GM23338 (cell line): ENCODE measurements at regions not wholly inside any gene's neighbourhood (a gene's known extent, or its start where the extent isn't known, plus 50 kb on each side); places are given as distances from the start of the nearest gene placed in this dataset.

Experiments
- ATAC-seq: fragments of 200-7000 bp; cut with Tn5 transposase; 3 replicates; pipeline ENCODE4 v1.9.1; 2020
- DNase-seq: peaks from one replicate; pipeline ENCODE4 v3.0.0-alpha.2; 2015; ENCODE audit warnings: low spot score
- H2AFZ ChIP-seq: fragments of 200-600 bp; sonication (generic); 2 replicates; pipeline ENCODE4 v1.8.0; 2016; ENCODE audit warnings: antibody characterized with exemption, mild to moderate bottlenecking, moderate library complexity
- H3F3A ChIP-seq: fragments of 200-600 bp; sonication (generic); replicated peaks from 2 replicates; pipeline ENCODE4 v1.8.0; 2017; ENCODE audit warnings: antibody characterized with exemption, mixed run types, low read depth
- H3K27ac ChIP-seq: fragments of 200-600 bp; sonication (generic); 2 replicates; pipeline ENCODE4 v1.6.1; 2016; ENCODE audit warnings: low read depth
- H3K27me3 ChIP-seq: fragments of 200-600 bp; sonication (generic); 2 replicates; pipeline ENCODE4 v1.8.0; 2016; ENCODE audit warnings: mild to moderate bottlenecking, mixed run types, moderate library complexity; ENCODE audit not compliant: insufficient read depth
- H3K36me3 ChIP-seq: fragments of 200-600 bp; sonication (generic); 2 replicates; pipeline ENCODE4 v1.8.0; 2016; ENCODE audit warnings: mild to moderate bottlenecking; ENCODE audit not compliant: insufficient read depth
- H3K4me1 ChIP-seq: fragments of 200-600 bp; sonication (generic); 2 replicates; pipeline ENCODE4 v1.8.0; 2016; ENCODE audit warnings: mild to moderate bottlenecking, moderate library complexity; ENCODE audit not compliant: insufficient read depth
- H3K4me2 ChIP-seq: fragments of 200-600 bp; sonication (generic); 2 replicates; pipeline ENCODE4 v1.7.1; 2017; ENCODE audit warnings: mixed run types
- H3K4me3 ChIP-seq: fragments of 200-600 bp; sonication (generic); 2 replicates; pipeline ENCODE4 v1.6.1; 2016; ENCODE audit warnings: mixed run types
- H3K79me2 ChIP-seq: fragments of 200-600 bp; sonication (generic); replicated peaks from 2 replicates; pipeline ENCODE4 v1.8.0; 2017; ENCODE audit warnings: mild to moderate bottlenecking; ENCODE audit not compliant: insufficient read depth
- H3K9me2 ChIP-seq: fragments of 200-600 bp; sonication (generic); 2 replicates; pipeline ENCODE4 v1.8.0; 2017; ENCODE audit not compliant: insufficient read depth
- H4K20me1 ChIP-seq: fragments of 200-600 bp; sonication (generic); replicated peaks from 2 replicates; pipeline ENCODE4 v1.8.0; 2017; ENCODE audit warnings: mild to moderate bottlenecking; ENCODE audit not compliant: insufficient read depth
- H3K27ac Mint-ChIP-seq: 2 replicates; pipeline ENCODE4 v1.8.0; 2020; ENCODE audit warnings: inconsistent platforms, mild to moderate bottlenecking, moderate library complexity, mixed read lengths
- H3K27me3 Mint-ChIP-seq: 3 replicates; pipeline ENCODE4 v1.8.0; 2022; ENCODE audit warnings: low read depth, mild to moderate bottlenecking, moderate library complexity, mixed read lengths, inconsistent platforms; ENCODE audit not compliant: insufficient read depth, poor library complexity
- H3K36me3 Mint-ChIP-seq: 3 replicates; pipeline ENCODE4 v1.8.0; 2021; ENCODE audit warnings: low read depth, mild to moderate bottlenecking, inconsistent platforms, moderate library complexity, mixed read lengths
- H3K4me1 Mint-ChIP-seq: 3 replicates; pipeline ENCODE4 v1.8.0; 2020; ENCODE audit warnings: mild to moderate bottlenecking, inconsistent platforms, mixed read lengths
- H3K4me3 Mint-ChIP-seq: 3 replicates; pipeline ENCODE4 v1.8.0; 2021; ENCODE audit warnings: moderate library complexity, mild to moderate bottlenecking, inconsistent platforms, mixed read lengths
- H3K9me3 Mint-ChIP-seq: 3 replicates; pipeline ENCODE4 v1.8.0; 2020; ENCODE audit warnings: moderate library complexity, mild to moderate bottlenecking, inconsistent platforms, mixed read lengths
- CREB1 ChIP-seq: fragments of 250-450 bp; sonication (Bioruptor Pico); IDR thresholded peaks from 2 replicates; pipeline ENCODE4 v1.5.0; 2020; ENCODE audit warnings: low read depth, mild to moderate bottlenecking, moderate library complexity
- EZH2 ChIP-seq: fragments of 200-600 bp; sonication (generic); IDR thresholded peaks from one replicate; pipeline ENCODE4 v1.8.0; 2017; ENCODE audit warnings: antibody characterized with exemption, mild to moderate bottlenecking, low read depth; ENCODE audit not compliant: unreplicated experiment
- EZH2phosphoT487 ChIP-seq: fragments of 200-600 bp; sonication (generic); IDR thresholded peaks from one replicate; pipeline ENCODE4 v1.8.1; 2018; ENCODE audit warnings: antibody characterized with exemption; ENCODE audit not compliant: unreplicated experiment
- POLR2AphosphoS5 ChIP-seq: IDR thresholded peaks from 2 replicates; pipeline ENCODE4 v1.6.1; 2016; ENCODE audit warnings: antibody characterized with exemption, low read depth
- STAT1 ChIP-seq: IDR thresholded peaks from one replicate; pipeline ENCODE4 v1.6.1; 2016; ENCODE audit warnings: antibody characterized with exemption; ENCODE audit not compliant: unreplicated experiment
- ZNF114 ChIP-seq: fragments of 250-450 bp; sonication (Bioruptor Pico); IDR thresholded peaks from 2 replicates; pipeline ENCODE4 v1.5.0; 2020; ENCODE audit warnings: mild to moderate bottlenecking, moderate library complexity
- ZNF462 ChIP-seq: fragments of 250-450 bp; sonication (Bioruptor Pico); IDR thresholded peaks from 2 replicates; pipeline ENCODE4 v1.5.0; 2020; ENCODE audit warnings: mild to moderate bottlenecking, moderate library complexity
- TF ChIP-seq, protein P1 (sequence below), 2 experiments: fragments of 200-600 bp in 1 of 2; sonication (generic) in 1 of 2; conservative IDR thresholded peaks; 2 replicates each; pipeline versions ENCODE4 v1.5.1 to v1.6.1; 2016 to 2017; ENCODE audit warnings: antibody characterized with exemption in 2 of 2, low read depth in 2 of 2, mild to moderate bottlenecking in 2 of 2, moderate library complexity in 1 of 2

GRCh38 chr9:10753474-10753873 is 140.7 kb upstream of the PTPRD start:
- no peaks in the 10 kb centered on the region for H3K9me2 ChIP-seq
- H2AFZ ChIP-seq, result no peak overlapping the region
- ATAC-seq, result no peak
- no peaks in the 10 kb centered on the region for H3K4me1 Mint-ChIP-seq
- H4K20me1 ChIP-seq, result no peaks in the 10 kb centered on the region
- H3K27me3 Mint-ChIP-seq, result no peaks in the 10 kb centered on the region
- TF ChIP-seq CREB1 (CRISPR knock-in tag), result no peak
- no peak for TF ChIP-seq STAT1
- TF ChIP-seq EZH2phosphoT487, result no peak
- no peak for TF ChIP-seq ZNF462 (CRISPR knock-in tag)
- TF ChIP-seq ZNF114 (CRISPR knock-in tag), result no peak
- no peak for TF ChIP-seq POLR2AphosphoS5
- TF ChIP-seq, protein P1, sequence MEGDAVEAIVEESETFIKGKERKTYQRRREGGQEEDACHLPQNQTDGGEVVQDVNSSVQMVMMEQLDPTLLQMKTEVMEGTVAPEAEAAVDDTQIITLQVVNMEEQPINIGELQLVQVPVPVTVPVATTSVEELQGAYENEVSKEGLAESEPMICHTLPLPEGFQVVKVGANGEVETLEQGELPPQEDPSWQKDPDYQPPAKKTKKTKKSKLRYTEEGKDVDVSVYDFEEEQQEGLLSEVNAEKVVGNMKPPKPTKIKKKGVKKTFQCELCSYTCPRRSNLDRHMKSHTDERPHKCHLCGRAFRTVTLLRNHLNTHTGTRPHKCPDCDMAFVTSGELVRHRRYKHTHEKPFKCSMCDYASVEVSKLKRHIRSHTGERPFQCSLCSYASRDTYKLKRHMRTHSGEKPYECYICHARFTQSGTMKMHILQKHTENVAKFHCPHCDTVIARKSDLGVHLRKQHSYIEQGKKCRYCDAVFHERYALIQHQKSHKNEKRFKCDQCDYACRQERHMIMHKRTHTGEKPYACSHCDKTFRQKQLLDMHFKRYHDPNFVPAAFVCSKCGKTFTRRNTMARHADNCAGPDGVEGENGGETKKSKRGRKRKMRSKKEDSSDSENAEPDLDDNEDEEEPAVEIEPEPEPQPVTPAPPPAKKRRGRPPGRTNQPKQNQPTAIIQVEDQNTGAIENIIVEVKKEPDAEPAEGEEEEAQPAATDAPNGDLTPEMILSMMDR (conservative IDR thresholded peaks at IDR 0.05; ENCODE audit: low read depth in 2 of 2), result no peak
- TF ChIP-seq EZH2, result no peak
- H3K27ac Mint-ChIP-seq, result no peak overlapping the region
- no peak for DNase-seq
- no peak overlapping the region for H3K27ac ChIP-seq
- H3F3A ChIP-seq, result no peaks in the 10 kb centered on the region
- no peaks in the 10 kb centered on the region for H3K4me1 ChIP-seq
- H3K4me3 Mint-ChIP-seq, result no peak overlapping the region
- peaks cover 7% of the 10 kb centered on the region; the same call in 2 of the 3 replicates for H3K9me3 Mint-ChIP-seq
- peaks cover 2% of the 10 kb centered on the region; the same call in 1 of the 3 replicates for H3K36me3 Mint-ChIP-seq
- H3K4me3 ChIP-seq, result no peak overlapping the region
- H3K36me3 ChIP-seq, result no peaks in the 10 kb centered on the region
- H3K4me2 ChIP-seq, result no peak overlapping the region
- no peaks in the 10 kb centered on the region for H3K79me2 ChIP-seq
- H3K27me3 ChIP-seq, result no peaks in the 10 kb centered on the region
